ENCODE measurements at regions not wholly inside any gene's neighbourhood (a gene's known extent, or its start where the extent isn't known, plus 50 kb on each side); places are given as distances from the start of the nearest gene placed in this dataset.
"Not testable (repeated sequence)": the region's sequence is repeated elsewhere in the genome, so short reads cannot be mapped to it uniquely, and the experiment has no call there.

DNA sequence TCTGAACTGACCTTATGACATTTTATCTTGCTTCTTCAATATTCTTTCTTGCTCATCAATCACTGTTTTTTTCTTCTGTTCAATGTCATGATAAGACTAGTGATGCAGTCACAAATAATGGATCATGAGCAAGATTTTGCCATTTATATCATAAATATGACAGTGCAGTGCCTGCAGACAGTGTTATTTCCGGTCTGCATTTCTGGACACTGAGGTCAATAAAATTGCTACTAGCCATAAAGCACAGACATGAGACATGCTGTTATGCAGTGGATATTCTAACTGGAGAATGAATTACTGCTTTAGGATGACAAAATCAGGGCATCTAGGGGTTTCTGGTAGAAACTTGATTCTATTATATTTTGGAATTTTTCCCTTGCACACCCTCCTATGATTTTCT lies 1509.7 kb upstream of the LRRTM3 start:
- TF ChIP-seq, protein P1, sequence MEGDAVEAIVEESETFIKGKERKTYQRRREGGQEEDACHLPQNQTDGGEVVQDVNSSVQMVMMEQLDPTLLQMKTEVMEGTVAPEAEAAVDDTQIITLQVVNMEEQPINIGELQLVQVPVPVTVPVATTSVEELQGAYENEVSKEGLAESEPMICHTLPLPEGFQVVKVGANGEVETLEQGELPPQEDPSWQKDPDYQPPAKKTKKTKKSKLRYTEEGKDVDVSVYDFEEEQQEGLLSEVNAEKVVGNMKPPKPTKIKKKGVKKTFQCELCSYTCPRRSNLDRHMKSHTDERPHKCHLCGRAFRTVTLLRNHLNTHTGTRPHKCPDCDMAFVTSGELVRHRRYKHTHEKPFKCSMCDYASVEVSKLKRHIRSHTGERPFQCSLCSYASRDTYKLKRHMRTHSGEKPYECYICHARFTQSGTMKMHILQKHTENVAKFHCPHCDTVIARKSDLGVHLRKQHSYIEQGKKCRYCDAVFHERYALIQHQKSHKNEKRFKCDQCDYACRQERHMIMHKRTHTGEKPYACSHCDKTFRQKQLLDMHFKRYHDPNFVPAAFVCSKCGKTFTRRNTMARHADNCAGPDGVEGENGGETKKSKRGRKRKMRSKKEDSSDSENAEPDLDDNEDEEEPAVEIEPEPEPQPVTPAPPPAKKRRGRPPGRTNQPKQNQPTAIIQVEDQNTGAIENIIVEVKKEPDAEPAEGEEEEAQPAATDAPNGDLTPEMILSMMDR (IDR thresholded peaks at IDR 0.05): no peak
- TF ChIP-seq EP300 (IDR thresholded peaks at IDR 0.05) (no peak), POLR2A (IDR thresholded peaks at IDR 0.05) (no peak)
- H3K36me3 ChIP-seq: no peaks in the 10 kb centered on the region
- H3K27ac ChIP-seq: no peak overlapping the region
- H3K27me3 ChIP-seq: no peaks in the 10 kb centered on the region
- H3K4me3 ChIP-seq: no peak overlapping the region
- 72 to 77% (median 77%) methylated on average over 1 of the region's 1 CpG for WGBS, 3 donors
- H3K4me1 ChIP-seq (ENCODE audit: insufficient read depth): no peaks in the 10 kb centered on the region
- intact Hi-C loops (cut with DNase I): no loop called here
- DNase-seq: no peak
- H3K9me3 ChIP-seq: no peaks in the 10 kb centered on the region

DNA sequence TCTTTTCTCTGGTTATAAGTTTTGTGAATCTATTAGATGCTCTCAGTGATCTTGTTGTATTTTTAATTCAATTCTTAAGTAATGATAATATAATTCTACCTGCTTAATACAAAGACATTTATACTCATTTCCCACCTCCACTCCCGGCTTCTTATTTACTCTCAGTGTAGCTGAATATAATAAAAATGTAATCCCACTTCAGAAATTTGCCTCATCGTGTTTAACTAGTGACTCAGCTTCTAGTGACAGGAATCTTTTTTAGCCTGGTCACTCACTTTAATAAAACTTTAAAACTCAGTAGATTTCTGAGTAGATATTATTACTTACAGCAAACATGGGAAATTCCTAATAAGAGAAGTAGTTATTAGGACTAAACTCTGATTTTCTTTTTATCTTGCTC lies 1506.2 kb upstream of the LRRTM3 start:
- Histone ChIP-seq H3K4me3 (no peak overlapping the region), H3K27me3 (no peaks in the 10 kb centered on the region), H3K27ac (no peak overlapping the region), H3K36me3 (no peaks in the 10 kb centered on the region), H3K4me1 (ENCODE audit: insufficient read depth) (no peaks in the 10 kb centered on the region), H3K9me3 (no peaks in the 10 kb centered on the region)
- intact Hi-C loops (cut with DNase I): no loop called here
- no peak for DNase-seq
- TF ChIP-seq, protein P1 (IDR thresholded peaks at IDR 0.05): no peak
- TF ChIP-seq EP300 (IDR thresholded peaks at IDR 0.05) (no peak), POLR2A (IDR thresholded peaks at IDR 0.05) (no peak)
- WGBS, 3 donors: 76 to 82% (median 78%) methylated on average over 2 of the region's 2 CpGs

DNA sequence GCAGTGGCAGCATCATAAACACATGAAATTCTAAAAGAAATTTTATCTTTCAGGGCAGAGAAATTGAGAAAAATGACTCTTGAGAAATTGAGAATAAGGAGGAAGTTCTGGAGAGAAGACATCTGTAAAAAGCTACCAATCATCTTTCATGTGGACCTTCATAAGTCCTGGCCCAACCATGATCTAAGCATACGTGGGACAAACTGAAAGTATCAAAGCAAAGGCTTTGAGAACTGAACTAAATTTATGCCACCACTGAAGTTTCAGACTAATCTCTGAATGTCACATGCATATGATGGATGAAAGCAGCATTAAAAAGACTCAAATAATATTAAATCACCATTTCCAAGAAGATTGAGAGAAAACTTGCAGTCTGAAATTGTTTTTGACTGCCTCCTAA lies 1502.8 kb upstream of the LRRTM3 start:
- Histone ChIP-seq H3K27me3 (no peaks in the 10 kb centered on the region), H3K4me3 (no peak overlapping the region), H3K27ac (no peak overlapping the region), H3K36me3 (no peaks in the 10 kb centered on the region), H3K9me3 (no peaks in the 10 kb centered on the region), H3K4me1 (ENCODE audit: insufficient read depth) (no peaks in the 10 kb centered on the region)
- TF ChIP-seq POLR2A (IDR thresholded peaks at IDR 0.05) (no peak), EP300 (IDR thresholded peaks at IDR 0.05) (no peak)
- TF ChIP-seq, protein P1 (IDR thresholded peaks at IDR 0.05): no peak
- 66 to 69% (median 67%) methylated on average over 1 of the region's 1 CpG for WGBS, 3 donors
- no peak for DNase-seq
- intact Hi-C loops (cut with DNase I): no loop called here

DNA sequence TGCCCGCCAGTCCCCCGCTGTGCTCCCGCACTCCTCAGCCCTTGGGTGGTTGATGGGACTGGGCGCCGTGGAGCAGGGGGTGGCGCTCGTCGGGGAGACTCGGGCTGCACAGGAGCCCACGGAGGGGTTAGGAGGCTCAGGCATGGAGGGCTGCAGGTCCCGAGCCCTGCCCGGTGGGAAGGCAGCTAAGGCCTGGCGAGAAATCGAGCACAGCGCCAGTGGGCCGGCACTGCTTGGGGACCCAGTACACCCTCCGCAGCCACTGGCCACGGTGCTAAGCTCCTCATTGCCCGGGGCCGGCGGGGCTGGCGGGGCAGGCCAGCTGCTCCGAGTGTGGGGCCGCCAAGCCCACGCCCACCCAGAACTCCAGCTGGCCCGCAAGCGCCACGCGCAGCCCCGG lies 1496.5 kb upstream of the LRRTM3 start:
- 95 to 98% (median 97%) methylated on average over 18 to 30 of the region's 30 CpGs for WGBS, 3 donors
- peak in 1 of 5 donors; percentile 4 for DNase-seq
- H3K36me3 ChIP-seq: not testable (repeated sequence)

DNA sequence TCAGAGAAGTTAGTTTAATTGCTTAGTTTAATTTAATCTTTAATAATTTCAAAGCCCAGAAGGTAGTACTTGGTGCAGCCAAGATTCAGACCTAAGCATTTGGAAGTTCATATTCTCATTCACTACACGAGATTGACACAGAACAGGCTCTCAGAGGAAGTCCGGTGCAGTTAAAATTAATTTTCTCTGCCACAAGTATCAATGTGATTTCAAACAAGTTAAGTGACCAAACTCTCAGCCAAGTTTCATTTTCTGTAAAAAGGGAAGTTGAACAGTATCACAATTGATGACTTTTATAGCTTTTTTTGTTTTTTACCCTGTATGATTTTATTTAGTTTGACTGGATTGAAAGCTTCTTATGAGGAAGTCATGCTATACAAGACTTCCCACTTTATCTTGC lies 1494.9 kb upstream of the LRRTM3 start:
- intact Hi-C loops (cut with DNase I): no loop called here
- no peak overlapping the region for H3K4me3 ChIP-seq
- H3K27ac ChIP-seq: no peak overlapping the region
- no peak for DNase-seq
- H3K9me3 ChIP-seq: no peaks in the 10 kb centered on the region
- no peaks in the 10 kb centered on the region for H3K36me3 ChIP-seq
- H3K27me3 ChIP-seq: no peaks in the 10 kb centered on the region
- TF ChIP-seq, protein P1 (IDR thresholded peaks at IDR 0.05): no peak
- no peak for TF ChIP-seq POLR2A (IDR thresholded peaks at IDR 0.05)
- TF ChIP-seq EP300 (IDR thresholded peaks at IDR 0.05): no peak
- no peaks in the 10 kb centered on the region for H3K4me1 ChIP-seq (ENCODE audit: insufficient read depth)
- WGBS, 3 donors: 39 to 69% (median 64%) methylated on average over 2 of the region's 2 CpGs

More for the DNA sequence above, 1496.5 kb upstream of the LRRTM3 start:
- H3K27ac ChIP-seq; intact Hi-C loops (cut with DNase I); H3K9me3 ChIP-seq; H3K4me3 ChIP-seq; H3K27me3 ChIP-seq; H3K4me1 ChIP-seq (ENCODE audit: insufficient read depth): not testable (repeated sequence)
